ENCODE measurements at regions not wholly inside any gene's neighbourhood (a gene's known extent, or its start where the extent isn't known, plus 50 kb on each side); places are given as distances from the start of the nearest gene placed in this dataset.

GRCh38 chr7:46168671-46169383, 247.8 kb upstream of the IGFBP3 start:
- no peaks in the 10 kb centered on the region for H3K9me3 ChIP-seq (ENCODE audit: control insufficient read depth, insufficient read depth, low read length)
- WGBS (ENCODE audit: insufficient coverage) = 87% methylated on average over 9 of the region's 11 CpGs

GRCh38 chr7:46168231-46168630, 247.2 kb upstream of the IGFBP3 start:
- no peak for DNase-seq (ENCODE audit: low read depth in 4 of 6, low spot score in 6 of 6)
- Histone ChIP-seq H3K36me3 (ENCODE audit: control insufficient read depth, insufficient read depth, low read length) (no peaks in the 10 kb centered on the region), H3K9me3 (ENCODE audit: control insufficient read depth, insufficient read depth, low read length) (no peaks in the 10 kb centered on the region), H3K4me3 (ENCODE audit: low read depth, low read length) (no peak overlapping the region), H3K27me3 (ENCODE audit: control insufficient read depth, insufficient read depth, low read length) (no peaks in the 10 kb centered on the region), H3K4me1 (ENCODE audit: control insufficient read depth, insufficient read depth, low read length) (no peaks in the 10 kb centered on the region), H3K27ac (ENCODE audit: low read depth, low read length) (no peak overlapping the region)
- 94% methylated on average over 3 of the region's 5 CpGs for WGBS (ENCODE audit: insufficient coverage)

More at GRCh38 chr7:46168671-46169383, 247.8 kb upstream of the IGFBP3 start:
- Histone ChIP-seq H3K4me1 (ENCODE audit: control insufficient read depth, insufficient read depth, low read length) (no peaks in the 10 kb centered on the region), H3K4me3 (ENCODE audit: low read depth, low read length) (no peak overlapping the region), H3K36me3 (ENCODE audit: control insufficient read depth, insufficient read depth, low read length) (no peaks in the 10 kb centered on the region), H3K27me3 (ENCODE audit: control insufficient read depth, insufficient read depth, low read length) (no peaks in the 10 kb centered on the region), H3K27ac (ENCODE audit: low read depth, low read length) (no peak overlapping the region)
- no peak for DNase-seq (ENCODE audit: low read depth in 4 of 6, low spot score in 6 of 6)

GRCh38 chr7:46165276-46165675, 244.2 kb upstream of the IGFBP3 start:
- Histone ChIP-seq H3K4me1 (ENCODE audit: control insufficient read depth, insufficient read depth, low read length) (no peaks in the 10 kb centered on the region), H3K4me3 (ENCODE audit: low read depth, low read length) (no peak overlapping the region), H3K27ac (ENCODE audit: low read depth, low read length) (no peak overlapping the region), H3K9me3 (ENCODE audit: control insufficient read depth, insufficient read depth, low read length) (no peaks in the 10 kb centered on the region), H3K36me3 (ENCODE audit: control insufficient read depth, insufficient read depth, low read length) (no peaks in the 10 kb centered on the region), H3K27me3 (ENCODE audit: control insufficient read depth, insufficient read depth, low read length) (no peaks in the 10 kb centered on the region)
- WGBS (ENCODE audit: insufficient coverage) = no CpG with 5 or more reads among the region's 1 CpG
- no peak for DNase-seq (ENCODE audit: low read depth in 4 of 6, low spot score in 6 of 6)

DNA sequence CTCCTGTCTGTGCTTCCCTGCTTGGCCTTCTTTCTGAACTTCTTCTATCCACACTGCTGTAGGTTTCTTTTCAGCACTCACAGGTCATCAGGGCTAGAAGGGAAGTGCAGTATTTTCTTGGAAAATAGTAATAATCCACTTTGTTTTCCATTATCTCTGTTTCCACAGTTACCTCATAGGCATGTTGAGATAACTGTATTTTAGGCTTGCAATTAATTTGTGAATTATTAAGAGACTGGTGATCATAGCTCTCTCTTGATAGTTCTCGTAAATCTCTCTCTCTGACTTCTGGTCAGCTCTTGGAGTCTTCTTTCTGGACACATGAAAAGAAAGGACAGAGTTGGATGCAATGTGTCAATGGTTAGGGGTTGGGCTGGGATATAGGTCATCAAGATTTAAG, 243.6 kb upstream of the IGFBP3 start:
- Histone ChIP-seq H3K4me3 (ENCODE audit: low read depth, low read length) (no peak overlapping the region), H3K27me3 (ENCODE audit: control insufficient read depth, insufficient read depth, low read length) (no peaks in the 10 kb centered on the region), H3K27ac (ENCODE audit: low read depth, low read length) (no peak overlapping the region), H3K9me3 (ENCODE audit: control insufficient read depth, insufficient read depth, low read length) (no peaks in the 10 kb centered on the region), H3K36me3 (ENCODE audit: control insufficient read depth, insufficient read depth, low read length) (no peaks in the 10 kb centered on the region), H3K4me1 (ENCODE audit: control insufficient read depth, insufficient read depth, low read length) (no peaks in the 10 kb centered on the region)
- no peak for DNase-seq (ENCODE audit: low read depth in 4 of 6, low spot score in 6 of 6)
- no CpG with 5 or more reads among the region's 1 CpG for WGBS (ENCODE audit: insufficient coverage)

GRCh38 chr7:46163246-46163645, 242.2 kb upstream of the IGFBP3 start:
- no peak for DNase-seq (ENCODE audit: low read depth in 4 of 6, low spot score in 6 of 6)
- H3K27me3 ChIP-seq (ENCODE audit: control insufficient read depth, insufficient read depth, low read length) = no peaks in the 10 kb centered on the region
- no peaks in the 10 kb centered on the region for H3K9me3 ChIP-seq (ENCODE audit: control insufficient read depth, insufficient read depth, low read length)
- H3K4me3 ChIP-seq (ENCODE audit: low read depth, low read length) = no peak overlapping the region
- WGBS (ENCODE audit: insufficient coverage) = no CpG with 5 or more reads among the region's 1 CpG
- no peaks in the 10 kb centered on the region for H3K4me1 ChIP-seq (ENCODE audit: control insufficient read depth, insufficient read depth, low read length)
- H3K27ac ChIP-seq (ENCODE audit: low read depth, low read length) = no peak overlapping the region
- no peaks in the 10 kb centered on the region for H3K36me3 ChIP-seq (ENCODE audit: control insufficient read depth, insufficient read depth, low read length)

- Histone ChIP-seq H3K27me3 (ENCODE audit: control insufficient read depth, insufficient read depth, low read length) (no peaks in the 10 kb centered on the region), H3K27ac (ENCODE audit: low read depth, low read length) (no peak overlapping the region), H3K4me1 (ENCODE audit: control insufficient read depth, insufficient read depth, low read length) (no peaks in the 10 kb centered on the region), H3K4me3 (ENCODE audit: low read depth, low read length) (no peak overlapping the region), H3K9me3 (ENCODE audit: control insufficient read depth, insufficient read depth, low read length) (no peaks in the 10 kb centered on the region), H3K36me3 (ENCODE audit: control insufficient read depth, insufficient read depth, low read length) (no peaks in the 10 kb centered on the region)
- no peak for DNase-seq (ENCODE audit: low read depth in 4 of 6, low spot score in 6 of 6)
- WGBS (ENCODE audit: insufficient coverage) = 61% methylated on average over 3 of the region's 3 CpGs
Observed at GRCh38 chr7:46162609-46163008, 241.5 kb upstream of the IGFBP3 start.

DNA sequence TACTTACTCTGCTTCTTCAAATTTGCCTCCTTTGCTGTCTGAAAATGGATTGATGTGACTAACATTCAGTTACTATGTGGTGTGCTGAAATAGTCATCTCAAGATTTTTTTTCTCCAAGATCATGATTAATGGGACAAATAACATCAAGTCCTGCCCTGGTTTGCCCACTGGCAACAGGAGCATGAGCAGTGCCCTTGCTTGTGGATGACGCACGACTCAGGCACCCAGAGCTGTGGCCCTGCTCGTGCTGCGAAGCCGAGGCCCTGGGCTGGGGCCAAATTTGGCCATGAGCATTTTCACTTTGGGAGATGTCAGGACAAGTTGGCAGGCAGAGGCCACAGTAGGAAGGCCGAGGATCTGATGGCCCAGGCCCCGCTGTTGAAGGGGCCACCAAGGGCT, 239.8 kb upstream of the IGFBP3 start:
- Histone ChIP-seq H3K36me3 (ENCODE audit: control insufficient read depth, insufficient read depth, low read length) (no peaks in the 10 kb centered on the region), H3K4me3 (ENCODE audit: low read depth, low read length) (no peak overlapping the region), H3K4me1 (ENCODE audit: control insufficient read depth, insufficient read depth, low read length) (no peaks in the 10 kb centered on the region), H3K27me3 (ENCODE audit: control insufficient read depth, insufficient read depth, low read length) (no peaks in the 10 kb centered on the region), H3K27ac (ENCODE audit: low read depth, low read length) (no peak overlapping the region), H3K9me3 (ENCODE audit: control insufficient read depth, insufficient read depth, low read length) (no peaks in the 10 kb centered on the region)
- DNase-seq (ENCODE audit: low read depth in 4 of 6, low spot score in 6 of 6) = no peak
- 96% methylated on average over 7 of the region's 7 CpGs for WGBS (ENCODE audit: insufficient coverage)

DNA sequence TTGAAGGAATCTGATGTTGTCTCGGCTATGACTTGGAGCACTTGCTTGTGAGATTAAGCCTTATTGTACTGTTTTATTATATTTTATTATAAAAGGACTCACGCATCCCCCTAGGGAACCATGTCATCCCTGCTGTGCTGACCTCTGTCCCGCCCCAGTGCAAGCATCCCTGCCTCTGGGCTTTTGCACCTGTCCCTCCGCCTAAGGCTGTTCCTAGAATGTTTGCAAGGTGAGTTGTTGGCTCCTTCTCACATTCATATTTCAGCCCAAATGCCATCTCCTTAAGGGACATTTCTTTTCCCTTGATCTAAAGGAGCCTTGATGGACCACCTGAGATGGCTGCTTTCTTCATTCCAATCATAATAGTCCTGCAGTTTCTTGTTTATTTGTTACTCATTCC, 236.9 kb upstream of the IGFBP3 start:
- WGBS (ENCODE audit: insufficient coverage) = no CpG with 5 or more reads among the region's 4 CpGs
- H3K36me3 ChIP-seq (ENCODE audit: control insufficient read depth, insufficient read depth, low read length) = no peaks in the 10 kb centered on the region
- H3K4me1 ChIP-seq (ENCODE audit: control insufficient read depth, insufficient read depth, low read length) = no peaks in the 10 kb centered on the region
- DNase-seq (ENCODE audit: low read depth in 4 of 6, low spot score in 6 of 6) = no peak
- H3K4me3 ChIP-seq (ENCODE audit: low read depth, low read length) = no peak overlapping the region
- no peaks in the 10 kb centered on the region for H3K27me3 ChIP-seq (ENCODE audit: control insufficient read depth, insufficient read depth, low read length)
- no peaks in the 10 kb centered on the region for H3K9me3 ChIP-seq (ENCODE audit: control insufficient read depth, insufficient read depth, low read length)
- no peak overlapping the region for H3K27ac ChIP-seq (ENCODE audit: low read depth, low read length)

- Histone ChIP-seq H3K9me3 (ENCODE audit: control insufficient read depth, insufficient read depth, low read length) (no peaks in the 10 kb centered on the region), H3K4me3 (ENCODE audit: low read depth, low read length) (no peak overlapping the region), H3K27ac (ENCODE audit: low read depth, low read length) (no peak overlapping the region), H3K36me3 (ENCODE audit: control insufficient read depth, insufficient read depth, low read length) (no peaks in the 10 kb centered on the region), H3K27me3 (ENCODE audit: control insufficient read depth, insufficient read depth, low read length) (no peaks in the 10 kb centered on the region), H3K4me1 (ENCODE audit: control insufficient read depth, insufficient read depth, low read length) (no peaks in the 10 kb centered on the region)
- WGBS (ENCODE audit: insufficient coverage) = 70% methylated on average over 2 of the region's 5 CpGs
- DNase-seq (ENCODE audit: low read depth in 4 of 6, low spot score in 6 of 6) = no peak
Observed at GRCh38 chr7:46157404-46157803, 236.3 kb upstream of the IGFBP3 start.

DNA sequence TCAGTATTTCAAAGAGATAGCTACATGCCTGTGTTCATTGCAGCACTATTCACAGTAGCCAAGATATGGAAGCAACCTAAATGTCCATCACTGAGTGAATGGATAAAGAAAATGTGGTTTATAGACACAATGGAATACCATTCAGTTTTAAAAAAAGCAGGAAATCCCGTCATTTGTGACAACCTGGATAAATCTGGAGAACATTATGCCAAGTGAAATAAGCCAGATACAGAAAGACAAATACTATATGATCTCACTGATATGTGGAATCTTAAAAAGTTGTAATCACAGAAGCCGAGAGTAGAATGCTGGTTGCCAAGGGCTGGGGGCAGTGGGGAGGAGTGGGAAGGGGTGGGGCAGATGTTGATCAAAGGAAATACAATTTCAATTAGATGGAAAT, 235.8 kb upstream of the IGFBP3 start:
- no peaks in the 10 kb centered on the region for H3K4me1 ChIP-seq (ENCODE audit: control insufficient read depth, insufficient read depth, low read length)
- no CpG with 5 or more reads among the region's 2 CpGs for WGBS (ENCODE audit: insufficient coverage)
- no peak overlapping the region for H3K4me3 ChIP-seq (ENCODE audit: low read depth, low read length)
- no peaks in the 10 kb centered on the region for H3K36me3 ChIP-seq (ENCODE audit: control insufficient read depth, insufficient read depth, low read length)
- no peaks in the 10 kb centered on the region for H3K27me3 ChIP-seq (ENCODE audit: control insufficient read depth, insufficient read depth, low read length)
- H3K9me3 ChIP-seq (ENCODE audit: control insufficient read depth, insufficient read depth, low read length) = no peaks in the 10 kb centered on the region
- no peak overlapping the region for H3K27ac ChIP-seq (ENCODE audit: low read depth, low read length)
- no peak for DNase-seq (ENCODE audit: low read depth in 4 of 6, low spot score in 6 of 6)

Measured in spinal cord (tissue), 9 donors.